Spinal cord (tissue), 9 donors: ENCODE measurements at regions not wholly inside any gene's neighbourhood (a gene's known extent, or its start where the extent isn't known, plus 50 kb on each side); places are given as distances from the start of the nearest gene placed in this dataset.

Experiments
- DNase-seq, 6 donors: peaks; one replicate each; pipeline versions ENCODE4 v3.0.0 to v3.0.0-alpha.2; 2013 to 2015; ENCODE audit warnings: low spot score in 6 of 6, low read depth in 4 of 6
- H3K27ac ChIP-seq: one replicate; pipeline ENCODE4 v1.5.1; 2013; ENCODE audit warnings: low read depth, low read length, control low read depth
- H3K27me3 ChIP-seq: one replicate; pipeline ENCODE4 v1.6.1; 2013; ENCODE audit warnings: low read length; ENCODE audit not compliant: control insufficient read depth, insufficient read depth
- H3K36me3 ChIP-seq: one replicate; pipeline ENCODE4 v1.6.1; 2013; ENCODE audit warnings: low read length; ENCODE audit not compliant: control insufficient read depth, insufficient read depth
- H3K4me1 ChIP-seq: one replicate; pipeline ENCODE4 v1.6.1; 2013; ENCODE audit warnings: low read length; ENCODE audit not compliant: control insufficient read depth, insufficient read depth
- H3K4me3 ChIP-seq: one replicate; pipeline ENCODE4 v1.5.1; 2013; ENCODE audit warnings: low read depth, low read length, control low read depth
- H3K9me3 ChIP-seq: one replicate; pipeline ENCODE4 v1.6.1; 2013; ENCODE audit warnings: low read length; ENCODE audit not compliant: control insufficient read depth, insufficient read depth
- WGBS: methylation state at CpG from one replicate; pipeline ENCODE4 v1.1.5; 2013; ENCODE audit warnings: missing lambda C conversion rate; ENCODE audit not compliant: insufficient coverage; 5-methylcytosine and 5-hydroxymethylcytosine counted together
- donor health status: healthy.

GRCh38 chr20:52843425-52843824 lies 128.7 kb upstream of the TSHZ2 start:
- Histone ChIP-seq H3K4me3 (no peak overlapping the region), H3K9me3 (no peaks in the 10 kb centered on the region), H3K4me1 (no peaks in the 10 kb centered on the region), H3K36me3 (no peaks in the 10 kb centered on the region), H3K27me3 (no peaks in the 10 kb centered on the region), H3K27ac (no peak overlapping the region)
- no peak for DNase-seq
- WGBS, result 37% methylated on average over 3 of the region's 5 CpGs

- Histone ChIP-seq H3K27me3 (no peaks in the 10 kb centered on the region), H3K4me3 (no peak overlapping the region)
- WGBS, result 31% methylated on average over 2 of the region's 3 CpGs
Measured at GRCh38 chr20:52841003-52841402, 131.2 kb upstream of the TSHZ2 start.

GRCh38 chr20:52840041-52840440 lies 132.1 kb upstream of the TSHZ2 start:
- Histone ChIP-seq H3K36me3 (no peaks in the 10 kb centered on the region), H3K27ac (no peak overlapping the region), H3K4me1 (no peaks in the 10 kb centered on the region), H3K4me3 (no peak overlapping the region), H3K9me3 (no peaks in the 10 kb centered on the region), H3K27me3 (no peaks in the 10 kb centered on the region)
- DNase-seq, result no peak
- WGBS, result 91% methylated on average over 1 of the region's 4 CpGs

More at GRCh38 chr20:52841003-52841402, 131.2 kb upstream of the TSHZ2 start:
- DNase-seq, result no peak
- H3K36me3 ChIP-seq, result no peaks in the 10 kb centered on the region
- no peaks in the 10 kb centered on the region for H3K9me3 ChIP-seq
- H3K4me1 ChIP-seq, result no peaks in the 10 kb centered on the region
- no peak overlapping the region for H3K27ac ChIP-seq

- no peaks in the 10 kb centered on the region for H3K4me1 ChIP-seq
- no peak overlapping the region for H3K27ac ChIP-seq
- H3K9me3 ChIP-seq, result no peaks in the 10 kb centered on the region
- no peak for DNase-seq
- H3K4me3 ChIP-seq, result no peak overlapping the region
- H3K27me3 ChIP-seq, result no peaks in the 10 kb centered on the region
- no CpG with 5 or more reads among the region's 2 CpGs for WGBS
- no peaks in the 10 kb centered on the region for H3K36me3 ChIP-seq
Measured at GRCh38 chr20:52838510-52839241, 133.5 kb upstream of the TSHZ2 start.

GRCh38 chr20:52837378-52837777 lies 134.8 kb upstream of the TSHZ2 start:
- WGBS, result 80% methylated on average over 1 of the region's 4 CpGs
- Histone ChIP-seq H3K4me1 (no peaks in the 10 kb centered on the region), H3K27me3 (no peaks in the 10 kb centered on the region), H3K36me3 (no peaks in the 10 kb centered on the region), H3K9me3 (no peaks in the 10 kb centered on the region), H3K27ac (no peak overlapping the region), H3K4me3 (no peak overlapping the region)
- peak in 1 of 6 donors; percentile 44 for DNase-seq

GRCh38 chr20:52833901-52834300 lies 138.3 kb upstream of the TSHZ2 start:
- no peak overlapping the region for H3K27ac ChIP-seq
- DNase-seq, result no peak
- WGBS, result 84% methylated on average over 2 of the region's 2 CpGs
- H3K4me3 ChIP-seq, result no peak overlapping the region
- peaks cover 3% of the 10 kb centered on the region for H3K9me3 ChIP-seq
- H3K27me3 ChIP-seq, result no peaks in the 10 kb centered on the region
- H3K4me1 ChIP-seq, result no peaks in the 10 kb centered on the region
- no peaks in the 10 kb centered on the region for H3K36me3 ChIP-seq

- Histone ChIP-seq H3K27ac (no peak overlapping the region), H3K27me3 (no peaks in the 10 kb centered on the region), H3K9me3 (peaks cover 3% of the 10 kb centered on the region), H3K4me3 (no peak overlapping the region), H3K4me1 (no peaks in the 10 kb centered on the region), H3K36me3 (no peaks in the 10 kb centered on the region)
- DNase-seq, result peak in 1 of 6 donors; percentile 27
- 80% methylated on average over 3 of the region's 4 CpGs for WGBS
Measured at GRCh38 chr20:52832151-52832774, 139.9 kb upstream of the TSHZ2 start.

GRCh38 chr20:52830598-52830997 lies 141.6 kb upstream of the TSHZ2 start:
- WGBS, result 70% methylated on average over 1 of the region's 4 CpGs
- DNase-seq, result peak in 1 of 6 donors; percentile 26
- Histone ChIP-seq H3K36me3 (no peaks in the 10 kb centered on the region), H3K4me1 (no peaks in the 10 kb centered on the region), H3K27me3 (no peaks in the 10 kb centered on the region), H3K27ac (no peak overlapping the region), H3K4me3 (no peak overlapping the region), H3K9me3 (peaks cover 3% of the 10 kb centered on the region)

GRCh38 chr20:52829111-52829510 lies 143.0 kb upstream of the TSHZ2 start:
- no peaks in the 10 kb centered on the region for H3K36me3 ChIP-seq
- peaks cover 3% of the 10 kb centered on the region for H3K9me3 ChIP-seq
- no peak overlapping the region for H3K27ac ChIP-seq
- H3K4me1 ChIP-seq, result no peaks in the 10 kb centered on the region
- no peak overlapping the region for H3K4me3 ChIP-seq
- no peaks in the 10 kb centered on the region for H3K27me3 ChIP-seq
- DNase-seq, result no peak

GRCh38 chr20:52828199-52828598 lies 144.0 kb upstream of the TSHZ2 start:
- Histone ChIP-seq H3K27me3 (no peaks in the 10 kb centered on the region), H3K9me3 (peaks cover 3% of the 10 kb centered on the region), H3K27ac (no peak overlapping the region), H3K4me1 (no peaks in the 10 kb centered on the region), H3K4me3 (no peak overlapping the region), H3K36me3 (no peaks in the 10 kb centered on the region)
- DNase-seq, result no peak
- WGBS, result no CpG with 5 or more reads among the region's 1 CpG
